Stromal cell of bone marrow (primary cell): ENCODE measurements at regions not wholly inside any gene's neighbourhood (a gene's known extent, or its start where the extent isn't known, plus 50 kb on each side); places are given as distances from the start of the nearest gene placed in this dataset.

Source experiments
- DNase-seq: peaks from one replicate; pipeline ENCODE4 v3.0.0-alpha.2; 2012; ENCODE audit warnings: low read depth

DNA sequence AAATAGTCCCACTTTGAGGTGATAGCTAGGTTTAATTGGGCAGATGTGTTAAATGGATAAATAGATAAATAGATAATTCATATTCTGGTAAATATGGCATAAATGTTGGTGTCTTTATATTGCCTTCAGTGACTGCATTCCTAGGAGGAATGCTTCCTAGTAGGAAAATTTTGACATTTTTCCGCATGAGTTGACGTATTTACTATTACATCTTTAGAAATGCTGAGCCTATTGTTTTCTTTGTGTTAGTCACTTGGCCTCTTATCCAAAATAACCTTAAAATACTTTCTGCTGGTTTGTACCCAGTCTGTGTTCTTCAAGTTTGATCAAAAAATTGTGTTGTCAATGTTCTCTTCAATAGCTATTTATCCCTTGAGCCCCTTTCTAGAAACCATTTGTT is 495.6 kb upstream of the ZEB2 start:
- DNase-seq = no peak

- no peak for DNase-seq
These were observed 492.9 kb upstream of the ZEB2 start for GRCh38 chr2:145012806-145013205.

DNA sequence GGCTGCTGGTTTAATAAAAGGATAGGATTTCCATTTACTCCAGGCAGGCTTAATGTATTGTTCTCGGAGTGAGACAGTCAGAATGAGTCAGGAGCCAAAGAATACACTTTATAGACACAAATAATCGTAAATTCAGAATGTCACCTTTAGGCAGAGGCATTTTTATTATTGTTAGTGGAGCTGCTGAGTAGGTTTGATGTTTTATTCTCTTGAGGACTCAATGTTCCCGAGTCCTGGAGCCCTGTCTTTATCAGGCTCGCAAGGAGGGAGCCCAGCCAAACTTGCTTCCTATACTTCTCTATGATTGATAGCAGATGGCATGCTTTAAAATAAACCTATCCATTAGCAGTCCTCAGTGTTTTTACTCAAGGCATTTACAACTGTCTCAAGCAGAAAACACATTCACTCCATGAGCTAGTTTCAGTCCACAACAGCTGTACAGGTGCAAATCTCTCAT is 492.3 kb upstream of the ZEB2 start:
- no peak for DNase-seq

- DNase-seq = no peak
These were observed 490.7 kb upstream of the ZEB2 start for GRCh38 chr2:145010635-145011034.

DNA sequence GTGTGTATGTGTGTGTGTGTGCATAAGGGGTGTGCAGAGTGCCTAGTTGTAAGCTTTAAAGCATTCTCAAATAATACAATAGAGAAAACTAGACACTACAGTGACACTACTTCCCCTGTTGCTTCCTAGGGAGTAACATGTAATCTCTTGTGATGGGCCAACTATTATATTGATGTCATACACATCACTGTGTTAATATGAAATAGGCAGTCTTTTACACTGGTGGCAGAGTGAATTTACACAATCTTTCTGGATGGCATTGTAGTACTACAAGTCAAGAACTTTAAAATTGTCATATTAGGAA is 488.0 kb upstream of the ZEB2 start:
- DNase-seq = no peak

DNA sequence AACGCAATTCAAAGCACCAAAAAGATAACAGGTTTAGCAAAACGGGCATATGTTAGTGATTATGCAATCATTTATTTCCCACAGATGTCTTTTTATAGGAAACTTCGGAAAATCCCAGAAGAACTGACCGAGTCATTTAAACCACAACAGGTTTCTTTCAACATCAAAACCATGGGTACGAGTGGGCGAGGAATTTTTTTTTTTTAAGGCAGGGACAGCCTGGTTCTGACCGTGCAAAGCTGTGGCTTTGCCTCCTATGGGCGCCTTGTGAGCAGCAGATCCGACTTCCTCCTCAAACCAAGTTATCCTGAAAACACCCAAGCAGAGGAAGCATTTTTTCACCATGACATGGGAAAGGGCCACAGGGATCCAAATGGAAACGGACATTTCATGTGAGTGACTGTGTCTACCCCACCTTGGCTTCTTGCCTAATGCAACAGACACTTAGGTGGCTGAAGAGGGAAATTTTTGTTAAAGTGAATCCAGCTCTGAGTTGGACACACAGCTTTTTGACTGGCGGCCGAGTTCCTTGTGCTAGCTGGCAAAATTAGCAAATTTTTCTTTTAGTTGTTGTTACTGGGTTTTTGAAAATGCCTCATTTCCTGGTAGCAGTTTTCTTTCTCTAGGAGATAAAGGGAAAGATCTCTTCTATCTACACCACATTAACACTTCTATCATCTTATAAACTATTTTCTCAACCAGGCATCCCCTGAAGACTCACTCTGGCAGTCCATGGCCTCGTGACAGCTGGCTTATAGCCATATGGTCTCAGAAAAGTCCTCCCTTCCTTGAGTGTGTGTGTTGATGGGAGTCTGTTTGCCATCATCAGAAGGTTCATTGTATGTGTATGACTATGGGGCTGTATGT is 487.4 kb upstream of the ZEB2 start:
- DNase-seq = peak; percentile 98

GRCh38 chr2:145002624-145003023 is 482.7 kb upstream of the ZEB2 start:
- no peak for DNase-seq

- DNase-seq = no peak
These were observed 480.5 kb upstream of the ZEB2 start for GRCh38 chr2:145000376-145000775.

- DNase-seq = no peak
These were observed 480.0 kb upstream of the ZEB2 start for GRCh38 chr2:144999936-145000335.

DNA sequence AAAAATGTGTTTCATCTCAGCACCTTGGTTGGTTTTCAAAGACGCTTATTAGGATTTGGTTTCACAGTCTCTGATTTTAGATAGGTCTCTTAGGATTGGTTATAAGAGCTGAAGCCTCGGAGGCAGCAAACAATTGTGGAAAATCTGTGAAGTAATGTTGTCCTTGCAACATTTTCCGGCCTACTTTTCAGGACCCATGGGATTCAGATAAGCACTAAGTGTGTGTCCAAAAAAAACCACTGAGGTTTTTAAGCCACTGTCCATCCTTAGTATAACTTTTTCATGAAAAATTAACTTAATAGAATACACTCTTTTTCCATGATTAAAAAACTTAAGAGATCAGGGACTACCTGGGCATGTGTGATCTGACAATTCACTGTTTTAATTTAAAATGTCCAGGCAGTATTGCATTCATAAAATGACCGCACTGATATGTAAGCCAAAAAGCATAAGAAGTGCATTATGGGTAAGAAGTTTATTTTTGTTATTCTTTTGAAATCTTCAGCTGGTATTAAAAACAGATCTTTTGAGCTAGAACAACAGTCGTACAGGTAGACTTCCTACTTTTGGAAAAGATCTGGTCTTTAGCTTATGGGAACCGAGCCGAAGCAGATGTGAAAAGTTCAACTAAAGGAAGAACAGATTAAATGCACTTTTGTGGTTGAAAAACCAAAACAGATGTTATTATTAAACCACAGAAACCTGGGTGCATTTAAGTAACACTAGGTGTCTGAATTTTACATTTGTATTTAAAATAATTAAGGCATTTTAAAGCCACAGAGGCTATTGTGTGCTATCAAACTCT is 479.4 kb upstream of the ZEB2 start:
- peak; percentile 79 for DNase-seq

DNA sequence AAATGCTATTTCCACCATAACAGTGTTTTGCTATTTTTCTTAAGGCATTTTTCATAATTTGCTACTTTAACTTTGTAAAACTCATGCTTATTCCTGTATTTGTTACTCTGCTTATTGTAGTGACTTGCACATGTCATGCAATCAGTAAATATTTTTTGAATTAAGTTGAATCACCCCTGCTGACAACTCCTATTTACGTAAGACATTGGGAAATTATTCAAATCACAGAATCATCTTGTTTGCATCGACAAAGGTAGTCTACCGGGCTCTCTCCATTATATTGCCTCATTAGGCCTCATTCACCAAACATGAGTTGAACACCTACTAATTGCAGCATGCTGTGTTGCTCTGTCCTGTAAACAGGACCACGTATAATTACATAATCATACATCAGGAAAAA is 478.5 kb upstream of the ZEB2 start:
- DNase-seq = no peak

- DNase-seq = peak; percentile 49
These were observed 476.4 kb upstream of the ZEB2 start for GRCh38 chr2:144996225-144996795.

GRCh38 chr2:144995482-144995881 is 475.6 kb upstream of the ZEB2 start:
- peak; percentile 36 for DNase-seq

GRCh38 chr2:144990661-144991060 is 470.7 kb upstream of the ZEB2 start:
- no peak for DNase-seq

- DNase-seq = no peak
These were observed 469.8 kb upstream of the ZEB2 start for GRCh38 chr2:144989579-144990270.

- no peak for DNase-seq
These were observed 468.7 kb upstream of the ZEB2 start for GRCh38 chr2:144988591-144988990.

- DNase-seq = no peak
These were observed 466.8 kb upstream of the ZEB2 start for GRCh38 chr2:144986691-144987090.

- DNase-seq = no peak
These were observed 464.1 kb upstream of the ZEB2 start for GRCh38 chr2:144984038-144984437.

DNA sequence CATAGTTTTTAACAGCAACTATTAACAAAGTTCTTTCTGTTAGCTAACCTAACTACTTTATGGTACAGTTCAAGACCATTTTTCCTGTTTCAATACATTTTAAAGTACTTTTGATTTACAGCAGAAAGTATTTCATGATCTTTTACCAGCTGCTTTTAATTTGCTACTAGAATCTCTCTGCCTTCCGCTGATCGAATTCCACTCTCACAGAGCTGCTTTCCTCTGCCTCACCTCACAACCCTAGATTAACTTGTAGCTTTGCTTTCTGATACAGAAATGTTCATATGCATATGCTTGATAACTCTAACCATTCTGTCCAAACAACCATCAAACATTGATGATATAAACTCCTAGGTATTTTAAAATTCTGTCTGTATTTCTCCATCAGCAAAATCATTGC is 463.2 kb upstream of the ZEB2 start:
- DNase-seq = no peak

GRCh38 chr2:144982481-144982880 is 462.6 kb upstream of the ZEB2 start:
- DNase-seq = no peak

DNA sequence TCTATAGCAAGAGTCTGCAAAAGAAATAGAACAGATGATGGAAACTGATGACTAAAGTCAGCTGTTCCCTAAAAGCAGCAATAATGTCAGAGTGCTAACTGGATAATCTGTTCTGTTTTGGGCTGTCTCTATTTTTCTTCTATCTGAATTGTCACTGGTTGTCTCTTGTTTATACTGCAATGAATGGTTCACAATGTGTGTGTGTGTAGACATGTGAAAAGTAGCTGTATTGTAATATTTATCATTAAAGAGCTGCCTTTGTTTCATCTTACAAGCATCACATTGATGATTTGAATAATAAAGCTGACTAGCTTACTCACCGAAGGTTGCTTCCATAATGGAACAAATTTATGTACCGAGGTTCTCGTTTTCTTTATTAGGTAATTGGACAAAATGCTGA is 456.0 kb upstream of the ZEB2 start:
- DNase-seq = no peak

- DNase-seq = no peak
These were observed 452.8 kb upstream of the ZEB2 start for GRCh38 chr2:144972676-144973075.
